Smooth muscle cell (in vitro differentiated cells): ENCODE measurements at regions not wholly inside any gene's neighbourhood (a gene's known extent, or its start where the extent isn't known, plus 50 kb on each side); places are given as distances from the start of the nearest gene placed in this dataset.

Experiments
- DNase-seq: peaks from one replicate; lab custom pipeline; 2025; ENCODE audit not compliant: unreplicated experiment; lab: John Stamatoyannopoulos, UW
- H2AFZ ChIP-seq: fragments of 200-600 bp; sonication (generic); 2 replicates; pipeline ENCODE4 v1.6.0; 2016; ENCODE audit warnings: antibody characterized with exemption, low read depth, mild to moderate bottlenecking
- H3F3A ChIP-seq: fragments of 200-600 bp; sonication (generic); 2 replicates; pipeline ENCODE4 v1.6.0; 2017; ENCODE audit warnings: antibody characterized with exemption, low read depth
- H3K27ac ChIP-seq: fragments of 200-600 bp; sonication (generic); 2 replicates; pipeline ENCODE4 v1.5.1; 2016; ENCODE audit warnings: low read depth, mild to moderate bottlenecking
- H3K27me3 ChIP-seq: fragments of 200-600 bp; sonication (generic); 2 replicates; pipeline ENCODE4 v1.6.1; 2016; ENCODE audit warnings: low read depth, mild to moderate bottlenecking
- H3K36me3 ChIP-seq: fragments of 200-600 bp; sonication (generic); 2 replicates; pipeline ENCODE4 v1.5.1; 2016; ENCODE audit warnings: low read depth
- H3K4me1 ChIP-seq: fragments of 200-600 bp; sonication (generic); 2 replicates; pipeline ENCODE4 v1.5.1; 2016; ENCODE audit warnings: low read depth
- H3K4me2 ChIP-seq: fragments of 200-600 bp; sonication (generic); 2 replicates; pipeline ENCODE4 v1.6.0; 2016; ENCODE audit warnings: mild to moderate bottlenecking
- H3K4me3 ChIP-seq: fragments of 200-600 bp; sonication (generic); 2 replicates; pipeline ENCODE4 v1.5.1; 2016; ENCODE audit warnings: mild to moderate bottlenecking
- H3K79me2 ChIP-seq: fragments of 200-600 bp; sonication (generic); 2 replicates; pipeline ENCODE4 v1.6.0; 2016; ENCODE audit warnings: low read depth, mild to moderate bottlenecking
- H3K9ac ChIP-seq: fragments of 200-600 bp; sonication (generic); 2 replicates; pipeline ENCODE4 v1.6.0; 2016; ENCODE audit warnings: low read depth
- H3K9me3 ChIP-seq: fragments of 200-600 bp; sonication (generic); replicated peaks from 2 replicates; pipeline ENCODE4 v1.5.1; 2016; ENCODE audit warnings: low read depth
- H4K20me1 ChIP-seq: fragments of 200-600 bp; sonication (generic); 2 replicates; pipeline ENCODE4 v1.6.0; 2016; ENCODE audit warnings: low read depth
- CTCF ChIP-seq: fragments of 200-600 bp; sonication (generic); IDR thresholded peaks from 2 replicates; pipeline ENCODE4 v1.5.1; 2017; ENCODE audit warnings: borderline replicate concordance, mild to moderate bottlenecking, antibody characterized with exemption; ENCODE audit not compliant: insufficient read depth, poor library complexity, severe bottlenecking
- WGBS: methylation state at CpG from one replicate; pipeline ENCODE4 v1.1.7; 2016; ENCODE audit warnings: low lambda C conversion rate; 5-methylcytosine and 5-hydroxymethylcytosine counted together

- no peak overlapping the region for H3K4me3 ChIP-seq
- no peaks in the 10 kb centered on the region for H3F3A ChIP-seq
- no peaks in the 10 kb centered on the region for H3K27me3 ChIP-seq
- no peak for DNase-seq
- no peak overlapping the region for H3K9ac ChIP-seq
- H4K20me1 ChIP-seq: no peaks in the 10 kb centered on the region
- H2AFZ ChIP-seq: no peak overlapping the region
- no peaks in the 10 kb centered on the region for H3K79me2 ChIP-seq
- 82% methylated on average over 2 of the region's 2 CpGs for WGBS
- H3K27ac ChIP-seq: no peak overlapping the region
- H3K36me3 ChIP-seq: no peaks in the 10 kb centered on the region
- no peaks in the 10 kb centered on the region for H3K9me3 ChIP-seq
- H3K4me1 ChIP-seq: no peaks in the 10 kb centered on the region
- H3K4me2 ChIP-seq: no peak overlapping the region
- TF ChIP-seq CTCF: no peak
Measured at GRCh38 chr4:100113732-100114131, 76.5 kb downstream of the DDIT4L start.

GRCh38 chr4:100113096-100113495 is 77.2 kb downstream of the DDIT4L start:
- no peak overlapping the region for H3K4me2 ChIP-seq
- H2AFZ ChIP-seq: no peak overlapping the region
- no peak overlapping the region for H3K27ac ChIP-seq
- TF ChIP-seq CTCF: no peak
- H3K27me3 ChIP-seq: no peaks in the 10 kb centered on the region
- H3K9ac ChIP-seq: no peak overlapping the region
- WGBS: 64% methylated on average over 1 of the region's 1 CpG
- H4K20me1 ChIP-seq: no peaks in the 10 kb centered on the region
- no peak for DNase-seq
- H3F3A ChIP-seq: no peaks in the 10 kb centered on the region
- H3K36me3 ChIP-seq: no peaks in the 10 kb centered on the region
- no peaks in the 10 kb centered on the region for H3K79me2 ChIP-seq
- no peaks in the 10 kb centered on the region for H3K4me1 ChIP-seq
- no peaks in the 10 kb centered on the region for H3K9me3 ChIP-seq
- no peak overlapping the region for H3K4me3 ChIP-seq

DNA sequence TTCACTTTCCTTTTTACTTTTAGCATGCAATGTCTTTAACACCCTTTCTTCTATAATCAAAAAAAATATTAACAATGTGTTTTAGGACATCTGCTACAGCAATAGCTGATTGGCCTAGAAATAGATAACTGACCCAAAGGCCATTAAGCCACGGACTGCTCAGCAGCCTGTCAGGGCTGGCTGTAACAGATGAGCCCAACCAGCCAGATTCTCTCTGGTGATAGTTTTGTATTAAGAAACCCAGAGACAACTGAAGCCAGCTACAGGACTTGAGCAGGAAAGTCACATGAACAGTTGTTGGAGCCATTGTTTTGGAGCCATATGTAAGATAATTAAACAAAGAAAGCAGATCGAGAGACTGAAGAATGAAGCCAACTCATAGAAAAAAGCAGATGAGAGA is 80.3 kb downstream of the DDIT4L start:
- no peaks in the 10 kb centered on the region for H3K79me2 ChIP-seq
- TF ChIP-seq CTCF: no peak
- no peak for DNase-seq
- H3K27ac ChIP-seq: no peak overlapping the region
- no peaks in the 10 kb centered on the region for H4K20me1 ChIP-seq
- H3K27me3 ChIP-seq: no peaks in the 10 kb centered on the region
- no peak overlapping the region for H3K4me2 ChIP-seq
- no peaks in the 10 kb centered on the region for H3K9me3 ChIP-seq
- no peaks in the 10 kb centered on the region for H3F3A ChIP-seq
- no peak overlapping the region for H3K4me3 ChIP-seq
- no peaks in the 10 kb centered on the region for H3K36me3 ChIP-seq
- WGBS: 62% methylated on average over 2 of the region's 2 CpGs
- H2AFZ ChIP-seq: no peak overlapping the region
- no peaks in the 10 kb centered on the region for H3K4me1 ChIP-seq
- H3K9ac ChIP-seq: no peak overlapping the region

- Histone ChIP-seq H3K4me2 (no peak overlapping the region), H3K9me3 (no peaks in the 10 kb centered on the region), H2AFZ (no peak overlapping the region), H3K27ac (no peak overlapping the region), H3K79me2 (no peaks in the 10 kb centered on the region), H4K20me1 (no peaks in the 10 kb centered on the region), H3K36me3 (no peaks in the 10 kb centered on the region), H3K27me3 (no peaks in the 10 kb centered on the region), H3K4me3 (no peak overlapping the region), H3F3A (no peaks in the 10 kb centered on the region), H3K9ac (no peak overlapping the region), H3K4me1 (no peaks in the 10 kb centered on the region)
- DNase-seq: no peak
- TF ChIP-seq CTCF: no peak
Measured at GRCh38 chr4:100108869-100109268, 81.4 kb downstream of the DDIT4L start.
